Amniotic epithelial cell (primary cell): ENCODE measurements at regions not wholly inside any gene's neighbourhood (a gene's known extent, or its start where the extent isn't known, plus 50 kb on each side); places are given as distances from the start of the nearest gene placed in this dataset.
"Not testable (repeated sequence)": the region's sequence is repeated elsewhere in the genome, so short reads cannot be mapped to it uniquely, and the experiment has no call there.

Experiments used
- DNase-seq: peaks from one replicate; pipeline ENCODE4 v3.0.0-alpha.2; 2010; ENCODE audit warnings: low read depth

DNA sequence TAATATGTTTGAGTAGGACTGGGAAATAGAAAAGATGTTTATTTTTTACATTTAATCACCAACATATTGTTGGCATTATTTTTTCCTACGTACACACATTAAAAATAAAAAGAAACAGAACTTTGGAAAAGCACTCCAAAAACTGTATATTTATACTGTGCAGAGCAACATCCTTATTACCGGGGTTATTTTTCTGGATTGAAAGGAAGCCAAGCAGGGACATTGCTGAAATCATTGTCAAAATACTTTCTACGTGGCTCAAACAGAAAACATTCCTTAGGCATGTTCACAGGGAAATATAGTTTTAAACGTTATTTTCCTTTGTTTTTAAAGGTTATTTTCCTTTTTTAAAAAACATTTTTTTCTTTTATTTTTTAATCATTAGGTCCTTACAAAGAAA lies 315.0 kb upstream of the SMIM21 start:
- no peak for DNase-seq

DNA sequence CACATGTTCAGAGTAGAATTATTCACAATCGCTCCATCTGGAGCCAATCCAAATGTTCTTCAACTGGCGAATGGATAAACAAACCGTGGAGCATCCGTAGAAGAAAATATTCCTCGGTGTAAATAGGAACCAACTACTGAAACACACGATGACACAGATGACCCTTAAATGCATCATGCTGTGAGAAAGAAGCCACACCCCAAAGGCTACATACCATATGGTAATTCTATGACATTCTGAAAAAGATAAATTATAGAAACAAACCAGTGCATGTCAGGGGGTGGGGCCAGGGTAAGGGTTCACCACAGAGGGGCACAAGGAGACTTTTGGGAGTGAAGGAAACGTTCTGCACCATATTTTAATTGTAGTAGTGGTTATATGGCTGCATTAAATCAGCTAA lies 312.2 kb upstream of the SMIM21 start:
- peak; percentile 3 for DNase-seq

DNA sequence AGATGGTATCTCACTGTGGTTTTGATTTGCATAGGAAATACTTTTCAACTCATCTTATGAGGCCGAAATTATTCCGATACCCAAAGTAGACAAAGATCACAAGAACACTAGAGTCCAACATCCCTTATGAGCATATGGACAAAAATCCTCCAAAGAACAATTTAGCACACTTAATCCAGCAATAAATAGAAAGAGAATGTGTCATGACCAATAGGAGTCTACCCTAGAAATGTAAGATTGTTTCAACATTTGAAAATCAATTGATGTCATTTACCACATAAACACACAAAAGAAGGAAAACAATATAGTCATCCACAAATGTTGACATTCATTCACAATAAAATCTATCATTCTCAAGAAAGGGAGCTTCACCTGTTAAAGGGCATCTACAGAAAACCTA lies 307.8 kb upstream of the SMIM21 start:
- DNase-seq: no peak

DNA sequence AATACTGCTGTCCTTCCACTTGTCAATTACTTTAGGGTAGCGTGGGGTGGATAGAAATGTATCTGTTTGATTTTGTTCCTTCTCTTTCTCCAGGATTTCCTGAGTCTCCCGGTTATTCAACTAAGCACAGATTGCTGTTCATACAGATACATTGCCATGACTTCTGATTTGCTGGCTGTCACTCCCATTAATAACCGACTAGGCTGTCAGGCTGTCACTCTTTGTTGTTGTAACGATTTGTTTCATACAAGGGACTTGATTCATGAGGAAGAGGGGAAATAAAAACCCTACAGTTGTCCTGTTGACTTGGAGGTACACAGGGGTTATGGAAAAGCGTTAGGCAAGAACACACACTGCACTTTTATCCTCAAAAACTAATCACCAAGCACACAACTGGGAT lies 302.7 kb upstream of the SMIM21 start:
- DNase-seq: no peak

DNA sequence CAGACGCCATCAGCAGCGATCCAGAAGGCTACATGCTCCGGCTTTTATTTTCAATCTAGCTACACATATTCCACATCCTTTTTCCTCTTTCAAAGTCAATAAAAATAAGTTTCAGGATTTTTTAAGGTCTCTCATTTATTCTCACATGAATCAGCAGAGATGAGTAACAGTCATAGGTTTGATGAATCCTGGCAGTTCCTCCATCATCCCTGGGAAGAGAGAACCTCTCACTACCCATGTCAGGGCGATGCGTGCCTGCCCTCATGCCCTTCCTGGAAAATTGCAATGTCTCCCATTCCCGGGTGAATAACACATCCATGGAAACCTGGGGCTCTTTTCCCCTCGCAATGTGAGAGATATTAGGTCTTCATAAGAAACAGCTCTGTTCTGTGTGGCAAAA lies 301.1 kb upstream of the SMIM21 start:
- DNase-seq: peak; percentile 7

DNA sequence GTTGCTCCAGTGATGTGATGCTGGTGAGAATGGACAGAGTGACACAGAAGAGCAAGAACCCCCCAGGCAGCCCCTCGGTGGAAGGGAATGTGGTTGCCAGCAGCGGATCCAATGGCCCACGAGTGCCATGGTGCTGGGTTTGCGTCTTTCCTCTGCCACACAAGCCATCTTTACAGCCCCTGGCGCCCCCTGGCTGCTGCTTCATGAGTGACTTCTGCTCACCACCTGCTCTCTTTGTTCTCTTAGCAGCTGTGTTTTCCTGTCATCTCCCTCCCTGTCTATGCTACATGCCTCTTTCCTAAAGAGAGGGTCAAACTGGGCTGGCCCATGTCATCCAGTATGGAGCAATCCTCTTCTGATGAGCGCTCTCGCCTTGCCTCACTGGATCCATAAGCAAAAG lies 300.0 kb upstream of the SMIM21 start:
- DNase-seq: peak; percentile 41

DNA sequence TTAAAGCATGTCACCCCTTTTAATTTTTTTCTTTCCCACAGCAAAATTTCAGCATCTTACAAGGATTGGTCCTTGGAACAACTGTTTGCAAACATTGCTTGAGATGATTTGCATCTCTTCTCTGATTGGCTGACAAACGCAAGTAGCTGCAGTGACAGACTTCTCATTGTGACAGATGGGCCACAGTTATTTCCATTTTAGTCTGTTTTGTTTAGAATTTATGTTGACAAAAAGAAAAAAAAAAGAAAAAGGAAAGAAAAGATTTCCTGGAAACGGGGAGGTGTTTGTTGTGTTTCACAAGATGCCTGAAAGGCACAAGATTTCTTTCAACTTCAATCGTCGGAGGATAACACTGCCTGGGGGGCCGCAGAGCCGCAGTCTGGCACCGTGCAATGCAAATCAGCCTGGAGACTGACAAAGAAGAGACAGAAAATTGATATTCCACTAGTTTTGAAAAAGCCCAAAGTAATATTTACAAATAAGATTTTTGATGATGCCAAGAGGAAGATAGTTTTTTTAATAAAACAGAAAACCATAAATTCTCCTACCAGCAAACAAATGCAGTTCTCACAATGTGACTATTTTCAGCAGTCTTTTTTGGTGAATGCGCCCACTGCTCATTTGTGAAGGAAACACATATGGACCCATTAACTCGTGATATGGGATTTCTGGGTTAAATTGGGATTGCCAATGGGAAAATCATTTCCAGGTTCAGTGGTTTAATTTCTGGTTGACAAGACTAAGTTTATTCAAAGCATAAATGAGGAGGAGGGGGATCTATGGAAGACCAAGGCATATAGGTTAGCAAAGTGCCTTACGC lies 296.2 kb upstream of the SMIM21 start:
- DNase-seq: no peak

DNA sequence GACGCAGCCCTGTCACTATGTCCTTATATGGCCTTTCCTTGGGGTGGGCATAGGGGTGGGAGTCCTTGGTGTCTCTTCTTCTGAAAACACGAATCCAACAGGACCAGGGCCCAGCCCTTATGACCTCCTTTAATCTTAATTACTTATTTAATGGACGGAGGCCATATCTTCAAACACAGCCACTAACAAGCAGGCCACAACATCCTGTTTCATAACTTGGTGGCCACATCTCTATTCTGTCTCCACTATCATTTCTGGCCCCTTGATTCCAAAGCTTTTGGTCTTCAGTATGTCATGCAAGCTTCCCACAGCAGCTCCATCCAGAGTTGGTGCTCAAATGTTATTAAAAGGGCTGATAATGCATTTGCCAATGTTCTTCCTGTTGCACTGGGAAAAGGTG lies 287.3 kb upstream of the SMIM21 start:
- no peak for DNase-seq

DNA sequence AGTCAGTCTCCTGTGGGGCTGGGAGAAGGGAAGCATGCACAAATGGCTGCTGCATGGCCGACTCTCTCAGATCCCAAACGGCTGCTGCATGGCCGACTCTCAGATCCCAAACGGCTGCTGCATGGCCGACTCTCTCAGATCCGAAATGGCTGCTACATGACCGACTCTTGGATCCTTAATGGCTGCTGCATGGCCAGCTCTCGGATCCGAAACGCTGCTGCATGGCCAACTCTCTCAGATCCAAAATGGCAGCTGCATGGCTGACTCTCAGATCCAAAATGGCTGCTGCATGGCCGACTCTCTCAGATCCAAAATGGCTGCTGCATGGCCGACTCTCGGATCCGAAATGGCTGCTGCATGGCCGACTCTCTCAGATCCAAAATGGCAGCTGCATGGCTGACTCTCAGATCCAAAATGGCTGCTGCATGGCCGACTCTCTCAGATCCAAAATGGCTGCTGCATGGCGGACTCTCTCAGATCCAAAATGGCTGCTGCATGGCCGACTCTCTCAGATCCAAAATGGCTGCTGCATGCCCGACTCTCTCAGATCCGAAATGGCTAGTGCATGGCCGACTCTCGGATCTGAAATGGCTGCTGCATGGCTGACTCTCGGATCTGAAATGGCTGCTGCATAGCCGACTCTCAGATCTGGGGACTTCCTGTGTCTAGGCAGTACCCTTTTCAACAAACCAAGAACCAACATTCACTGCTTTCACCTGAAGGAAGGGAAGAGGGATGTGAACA lies 284.8 kb upstream of the SMIM21 start:
- not testable (repeated sequence) for DNase-seq

DNA sequence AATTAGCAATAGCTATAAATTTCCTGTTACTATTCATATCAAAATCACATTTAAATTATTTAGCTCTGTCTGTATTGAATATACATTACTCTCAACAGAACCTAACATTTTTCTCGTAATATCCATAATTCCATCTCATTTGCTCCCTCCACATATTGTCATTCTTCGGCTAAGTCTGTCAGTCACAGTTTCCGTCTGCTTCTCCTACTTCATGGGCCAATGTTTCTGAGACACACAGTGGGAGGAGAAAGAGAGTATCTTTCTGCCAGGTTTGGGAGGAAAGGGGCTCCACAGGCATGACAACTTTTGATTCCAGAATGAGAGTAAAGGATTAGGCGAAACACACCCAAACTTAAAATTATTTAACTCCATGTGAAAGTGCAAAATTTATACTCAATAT lies 273.1 kb upstream of the SMIM21 start:
- no peak for DNase-seq

DNA sequence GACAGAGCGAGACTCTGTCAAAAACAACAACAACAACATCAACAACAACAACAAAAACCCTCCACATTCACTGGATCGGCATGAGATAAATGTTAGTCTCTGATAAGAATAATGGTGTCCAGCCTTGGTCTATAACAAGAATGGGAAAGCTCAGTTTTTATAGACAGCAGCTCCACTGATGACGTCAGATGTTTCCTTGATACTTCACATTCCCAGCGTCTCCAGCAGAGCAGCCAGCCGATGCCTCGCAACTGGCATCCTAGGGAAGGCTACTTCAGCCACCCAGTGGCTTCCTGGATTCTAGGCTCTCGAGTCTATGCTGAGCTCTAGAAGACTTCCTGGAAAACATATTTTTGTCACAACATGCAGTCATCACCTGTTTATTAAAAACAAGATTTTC lies 271.4 kb upstream of the SMIM21 start:
- DNase-seq: peak; percentile 21

DNA sequence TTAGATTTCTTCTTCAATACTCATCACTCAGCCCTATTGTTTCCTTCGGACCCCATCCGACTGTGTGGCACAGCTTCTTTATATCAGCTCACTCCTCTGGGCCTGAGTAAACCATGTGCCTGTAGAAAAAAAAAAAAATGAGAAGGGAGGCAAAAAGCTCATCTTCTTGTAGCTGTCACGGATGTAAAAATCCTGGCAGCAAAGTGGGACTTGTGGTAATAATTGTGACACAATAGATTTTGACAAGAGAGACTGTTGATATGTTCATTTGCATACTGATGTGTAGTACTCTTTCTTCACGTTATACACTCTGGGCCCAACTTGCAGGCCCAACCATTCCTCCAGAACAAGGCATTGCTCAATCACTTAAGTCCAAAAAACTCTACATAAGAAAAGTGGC lies 270.0 kb upstream of the SMIM21 start:
- no peak for DNase-seq

DNA sequence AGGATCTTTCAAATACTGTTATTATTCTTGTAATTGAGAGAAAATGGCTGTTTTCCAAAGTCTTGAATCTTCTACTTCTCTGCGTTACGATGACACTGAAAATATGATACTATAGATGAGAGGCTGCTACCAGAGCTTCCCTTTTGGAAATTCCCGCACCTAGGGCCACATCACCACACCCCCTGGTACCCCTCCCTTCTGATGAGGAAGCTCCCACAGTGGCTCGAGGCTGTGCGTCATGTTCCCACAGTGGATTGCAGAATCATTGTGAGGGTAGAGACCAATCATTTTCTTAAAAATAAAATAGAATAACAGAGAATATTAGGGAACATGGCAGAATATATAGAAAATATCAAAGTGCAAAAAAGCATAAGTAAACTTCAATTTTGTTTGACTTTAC lies 268.9 kb upstream of the SMIM21 start:
- no peak for DNase-seq

DNA sequence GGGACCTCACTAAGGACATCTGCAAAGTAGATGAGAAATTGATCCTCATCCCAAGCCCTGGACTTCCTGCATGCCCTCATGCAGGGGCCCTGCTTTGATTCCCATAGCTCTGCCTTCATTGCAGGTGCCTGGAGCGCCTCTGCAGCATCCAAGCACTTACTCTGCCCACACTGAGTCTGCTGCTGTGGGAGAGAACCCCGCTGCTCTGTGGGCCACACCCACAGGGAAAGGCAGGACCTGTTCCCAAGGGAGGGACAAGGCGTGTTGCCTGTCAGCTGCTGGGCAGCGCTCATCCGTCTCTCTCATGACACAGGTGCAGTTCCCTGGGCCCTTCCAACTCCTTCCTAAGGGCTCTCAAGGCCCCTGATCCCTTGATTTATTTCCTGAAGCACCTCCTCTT lies 266.8 kb upstream of the SMIM21 start:
- DNase-seq: no peak

DNA sequence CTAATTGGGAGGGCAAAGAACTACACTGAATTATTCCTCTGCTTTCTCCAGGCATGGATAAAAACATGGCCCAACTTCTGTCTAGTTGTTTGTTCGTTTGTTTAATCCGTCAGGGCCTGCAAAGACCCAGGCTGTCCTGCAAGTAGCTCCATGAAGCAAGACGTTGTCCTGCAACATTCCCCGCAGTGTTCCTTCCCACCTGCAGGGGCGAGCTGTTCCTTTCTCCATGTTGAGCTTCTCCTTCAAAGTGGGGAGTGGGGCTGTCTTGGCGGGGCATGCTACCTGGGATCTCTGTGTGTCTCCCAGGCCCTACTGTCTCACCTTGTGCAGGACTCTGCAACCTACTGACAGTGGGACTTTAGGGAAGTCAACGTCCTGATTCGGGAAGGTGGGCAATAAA lies 264.0 kb upstream of the SMIM21 start:
- DNase-seq: no peak

DNA sequence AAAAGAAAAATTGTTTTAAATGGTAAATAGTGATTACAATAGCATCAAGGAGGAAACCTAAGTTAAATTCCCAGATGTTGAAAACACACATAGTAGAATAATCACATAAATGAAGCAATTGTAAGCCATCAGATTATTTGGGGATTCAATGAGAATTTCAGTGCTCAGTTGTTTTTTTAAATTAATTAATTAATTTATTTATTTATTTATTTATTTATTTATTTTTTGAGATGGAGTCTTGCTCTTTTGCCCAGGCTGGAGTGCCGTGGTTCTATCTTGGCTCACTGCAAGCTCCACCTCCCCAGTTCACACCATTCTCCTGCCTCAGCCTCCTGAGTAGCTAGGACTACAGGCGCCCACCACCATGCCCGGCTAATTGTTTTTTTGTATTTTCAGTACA lies 262.8 kb upstream of the SMIM21 start:
- not testable (repeated sequence) for DNase-seq

DNA sequence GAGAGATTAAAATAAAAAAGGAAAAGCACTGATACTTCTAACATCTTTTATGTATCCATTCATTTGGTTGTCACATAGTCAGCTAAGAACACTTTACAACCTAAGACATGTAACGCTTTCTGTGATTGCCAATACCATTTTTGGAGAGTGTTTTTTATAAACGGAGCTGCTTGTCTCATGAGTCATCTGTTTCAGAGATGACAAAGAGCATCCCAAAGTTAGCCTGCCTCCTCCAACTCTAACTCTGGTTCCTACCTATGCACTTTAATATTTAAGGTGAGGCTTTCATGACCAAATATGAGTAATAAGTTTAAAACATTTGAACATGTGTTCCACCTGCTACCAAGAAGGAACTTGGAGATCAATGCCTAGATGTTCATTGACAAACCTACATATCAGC lies 260.1 kb upstream of the SMIM21 start:
- DNase-seq: no peak

DNA sequence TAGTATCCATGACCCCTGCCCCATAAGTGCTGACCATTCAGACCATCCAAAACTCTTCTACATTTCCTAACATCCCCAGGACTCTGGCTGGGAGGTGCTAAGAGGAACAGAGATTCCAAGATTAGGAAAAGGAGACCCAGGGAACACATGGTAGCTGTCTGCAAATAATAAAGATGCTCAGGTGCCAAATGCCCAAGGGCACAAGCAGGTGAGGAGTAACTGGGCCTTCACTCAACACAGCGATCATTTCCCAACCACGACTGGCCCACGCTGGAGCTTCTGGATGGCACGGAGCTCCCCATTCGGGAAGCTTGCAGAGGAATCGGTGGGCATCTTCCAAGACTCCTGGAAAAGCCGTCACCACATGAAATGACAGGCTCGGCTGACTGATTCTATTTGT lies 255.9 kb upstream of the SMIM21 start:
- DNase-seq: no peak

DNA sequence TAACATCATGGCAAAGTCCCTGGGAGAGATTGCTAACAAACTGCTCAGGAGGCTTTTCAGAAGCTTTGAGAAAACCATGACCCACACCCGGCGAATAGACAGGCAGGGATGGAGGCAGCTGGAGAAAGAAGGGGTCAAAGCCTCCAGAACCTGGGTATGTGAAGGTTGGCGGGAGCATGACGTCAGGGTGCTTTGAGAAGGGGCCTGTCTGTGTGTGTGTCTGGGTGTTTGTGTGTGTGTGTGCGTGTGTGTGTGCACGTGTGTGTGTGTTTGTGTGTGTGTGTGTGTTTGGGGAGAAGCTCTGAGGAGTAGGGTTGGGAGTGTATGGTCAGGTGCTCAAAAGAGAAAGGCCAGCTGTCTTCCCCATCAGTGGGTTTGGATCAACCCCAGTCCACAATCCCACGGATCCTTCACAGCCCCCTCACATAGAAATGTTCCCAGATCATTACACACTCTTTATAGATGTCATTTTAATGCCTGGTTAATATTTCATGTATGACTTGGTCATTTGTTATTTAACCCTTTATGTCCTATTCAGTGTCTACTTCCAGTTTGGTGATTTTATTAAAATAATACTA lies 254.1 kb upstream of the SMIM21 start:
- DNase-seq: no peak

DNA sequence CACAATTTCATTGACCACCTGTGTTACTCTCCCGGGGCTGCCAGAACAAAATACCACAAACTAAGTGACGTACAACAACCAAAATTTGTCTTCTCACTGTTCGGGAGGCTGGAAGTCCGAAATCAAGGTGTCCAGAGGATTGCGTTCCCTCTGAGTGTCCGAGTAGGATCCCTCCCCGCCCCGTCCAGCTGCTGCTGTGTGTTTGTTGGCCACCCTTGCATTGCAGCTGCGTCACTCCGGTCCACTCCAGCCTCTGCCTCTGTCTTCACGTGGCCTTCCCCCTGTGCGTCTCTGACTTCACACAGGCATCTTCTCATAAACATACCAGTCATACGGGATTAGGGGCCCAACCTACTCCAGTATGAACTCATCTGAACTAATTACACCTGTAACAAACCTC lies 251.8 kb upstream of the SMIM21 start:
- no peak for DNase-seq

DNA sequence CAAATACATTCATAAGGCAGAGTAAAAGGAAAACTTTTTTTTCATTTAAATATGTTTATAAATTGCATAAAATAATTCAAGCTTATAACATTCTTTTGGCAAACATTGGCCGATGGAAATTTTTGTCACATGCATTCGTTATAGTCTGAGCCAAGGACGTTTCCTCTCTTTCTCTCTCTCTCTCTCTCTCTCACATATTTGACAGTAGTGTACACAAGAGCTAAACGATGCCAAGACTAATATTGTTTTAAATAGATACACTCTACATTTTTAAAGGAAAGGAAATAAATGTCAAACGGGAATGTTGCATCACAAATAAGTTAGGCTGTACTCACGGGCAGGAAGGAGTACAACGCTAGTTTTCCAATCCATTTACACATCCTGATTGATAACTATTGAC lies 251.1 kb upstream of the SMIM21 start:
- DNase-seq: no peak

DNA sequence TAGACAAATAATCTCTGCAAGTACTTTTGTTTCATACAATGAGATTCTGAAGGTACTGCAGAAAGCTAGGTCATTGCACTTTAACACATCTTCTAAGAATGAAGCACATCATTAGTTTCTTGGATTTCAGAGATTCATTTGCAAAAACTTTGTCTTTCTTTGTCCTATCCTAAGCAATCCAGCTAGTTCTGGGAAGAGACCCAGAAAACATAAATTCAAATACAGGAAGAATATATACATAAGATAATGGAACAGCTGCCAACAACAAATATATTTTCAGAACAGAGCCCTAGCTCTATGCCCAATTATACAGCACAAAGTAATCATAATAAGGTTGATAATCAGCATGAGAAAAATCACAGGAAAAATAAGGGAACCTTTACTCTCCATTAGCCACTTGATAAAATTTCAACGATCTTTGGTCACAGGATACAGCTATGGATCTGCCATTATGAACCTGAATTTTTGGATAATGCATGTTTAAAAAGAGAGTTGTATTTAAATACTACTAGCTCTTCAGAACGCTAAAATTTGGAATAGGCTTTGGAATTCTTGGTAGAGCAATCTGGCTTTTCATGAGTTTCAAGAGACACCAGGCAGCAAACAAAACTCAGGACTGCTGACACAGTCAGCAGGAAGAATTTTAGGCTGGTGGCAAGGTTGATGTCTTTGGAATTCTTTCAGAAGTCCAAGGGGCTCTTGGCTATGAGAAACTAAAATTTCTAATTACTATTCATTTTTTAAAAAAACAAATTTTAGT lies 250.4 kb upstream of the SMIM21 start:
- no peak for DNase-seq

DNA sequence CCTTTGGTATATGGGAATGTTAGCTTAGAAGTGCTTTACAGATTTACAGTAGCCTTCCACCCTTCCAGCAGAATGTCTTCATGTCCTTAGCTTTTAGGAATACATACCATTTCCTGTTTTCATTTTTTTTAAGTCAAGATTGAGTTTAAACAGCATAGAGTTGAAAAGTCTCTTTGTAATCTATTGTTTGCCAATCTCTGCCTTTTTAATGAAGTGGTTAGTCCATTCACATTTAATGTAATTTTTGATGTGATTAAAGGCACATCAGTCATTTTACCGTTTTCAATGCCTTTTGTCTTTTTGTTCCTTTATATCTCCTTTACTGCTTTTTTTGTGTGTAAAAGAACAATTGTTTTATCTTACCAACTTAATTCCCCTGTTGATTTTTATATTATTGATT lies 233.4 kb upstream of the SMIM21 start:
- DNase-seq: no peak
